Stimulated activated naive CD4-positive, alpha-beta T cell (primary cell): ENCODE measurements at regions not wholly inside any gene's neighbourhood (a gene's known extent, or its start where the extent isn't known, plus 50 kb on each side); places are given as distances from the start of the nearest gene placed in this dataset.

Experiments used
- DNase-seq, 6 experiments: peaks; one replicate each; lab custom pipeline; 2025; lab: John Stamatoyannopoulos, UW

- DNase-seq = no peak
Measured at GRCh38 chr16:13394488-13394887, 493.1 kb downstream of the SHISA9 start.

GRCh38 chr16:13397126-13397525 lies 495.7 kb downstream of the SHISA9 start:
- DNase-seq = no peak

- no peak for DNase-seq
Measured at GRCh38 chr16:13401641-13402040, 500.2 kb downstream of the SHISA9 start.

- DNase-seq = no peak
Measured at GRCh38 chr16:13402601-13403000, 501.2 kb downstream of the SHISA9 start.

- DNase-seq = no peak
Measured at GRCh38 chr16:13403326-13403725, 501.9 kb downstream of the SHISA9 start.

- DNase-seq = no peak
Measured at GRCh38 chr16:13414154-13414553, 505.8 kb upstream of the ERCC4 start.

- no peak for DNase-seq
Measured at GRCh38 chr16:13419589-13419988, 500.4 kb upstream of the ERCC4 start.

GRCh38 chr16:13421726-13422125 lies 498.2 kb upstream of the ERCC4 start:
- no peak for DNase-seq

GRCh38 chr16:13425836-13426235 lies 494.1 kb upstream of the ERCC4 start:
- no peak for DNase-seq

- DNase-seq = no peak
Measured at GRCh38 chr16:13426269-13426668, 493.7 kb upstream of the ERCC4 start.

- DNase-seq = no peak
Measured at GRCh38 chr16:13426736-13427135, 493.2 kb upstream of the ERCC4 start.

- no peak for DNase-seq
Measured at GRCh38 chr16:13427943-13428342, 492.0 kb upstream of the ERCC4 start.

- DNase-seq = no peak
Measured at GRCh38 chr16:13429416-13429815, 490.5 kb upstream of the ERCC4 start.

- no peak for DNase-seq
Measured at GRCh38 chr16:13435415-13435814, 484.5 kb upstream of the ERCC4 start.

GRCh38 chr16:13435873-13436474 lies 484.0 kb upstream of the ERCC4 start:
- no peak for DNase-seq

GRCh38 chr16:13436641-13437412 lies 483.1 kb upstream of the ERCC4 start:
- no peak for DNase-seq

GRCh38 chr16:13437413-13437795 lies 482.6 kb upstream of the ERCC4 start:
- DNase-seq = no peak

- no peak for DNase-seq
Measured at GRCh38 chr16:13438064-13438463, 481.9 kb upstream of the ERCC4 start.

GRCh38 chr16:13439766-13440165 lies 480.2 kb upstream of the ERCC4 start:
- DNase-seq = no peak

GRCh38 chr16:13441675-13442074 lies 478.3 kb upstream of the ERCC4 start:
- DNase-seq = no peak

GRCh38 chr16:13448346-13448745 lies 471.6 kb upstream of the ERCC4 start:
- DNase-seq = no peak

GRCh38 chr16:13453325-13453724 lies 466.6 kb upstream of the ERCC4 start:
- no peak for DNase-seq

- DNase-seq = no peak
Measured at GRCh38 chr16:13453938-13454553, 465.9 kb upstream of the ERCC4 start.
